Colon (tissue), 2 donors: ENCODE measurements at regions not wholly inside any gene's neighbourhood (a gene's known extent, or its start where the extent isn't known, plus 50 kb on each side); places are given as distances from the start of the nearest gene placed in this dataset.

ENCODE experiments used
- FAIRE-seq: peaks from 2 replicates; lab custom pipeline; 2012; peaks lifted over from hg19 to GRCh38; lab: Jason Lieb, UNC
- donor health status: control.
- donor health status: control.

GRCh38 chr15:69847625-69848024 is 250.1 kb downstream of the TLE3 start:
- FAIRE-seq: no peak

GRCh38 chr15:69848096-69848495 is 249.6 kb downstream of the TLE3 start:
- FAIRE-seq: no peak

- FAIRE-seq: no peak
Measured at GRCh38 chr15:69848551-69849231, 249.0 kb downstream of the TLE3 start.

GRCh38 chr15:69849232-69849610 is 248.5 kb downstream of the TLE3 start:
- FAIRE-seq: no peak

GRCh38 chr15:69852482-69852881 is 245.2 kb downstream of the TLE3 start:
- FAIRE-seq: no peak

GRCh38 chr15:69852916-69853315 is 244.8 kb downstream of the TLE3 start:
- FAIRE-seq: no peak

GRCh38 chr15:69853544-69853951 is 244.2 kb downstream of the TLE3 start:
- FAIRE-seq: no peak

GRCh38 chr15:69854001-69854400 is 243.7 kb downstream of the TLE3 start:
- FAIRE-seq: no peak

GRCh38 chr15:69854521-69855181 is 243.1 kb downstream of the TLE3 start:
- FAIRE-seq: no peak

GRCh38 chr15:69855258-69856000 is 242.3 kb downstream of the TLE3 start:
- no peak for FAIRE-seq

- FAIRE-seq: no peak
Measured at GRCh38 chr15:69857250-69857649, 240.5 kb downstream of the TLE3 start.

GRCh38 chr15:69857686-69858391 is 239.9 kb downstream of the TLE3 start:
- FAIRE-seq: no peak

GRCh38 chr15:69858456-69858855 is 239.3 kb downstream of the TLE3 start:
- no peak for FAIRE-seq

GRCh38 chr15:69859866-69860265 is 237.9 kb downstream of the TLE3 start:
- no peak for FAIRE-seq

GRCh38 chr15:69860321-69860720 is 237.4 kb downstream of the TLE3 start:
- no peak for FAIRE-seq

GRCh38 chr15:69860921-69861320 is 236.8 kb downstream of the TLE3 start:
- no peak for FAIRE-seq

GRCh38 chr15:69861331-69862171 is 236.2 kb downstream of the TLE3 start:
- FAIRE-seq: no peak

- FAIRE-seq: no peak
Measured at GRCh38 chr15:69862540-69862939, 235.2 kb downstream of the TLE3 start.

GRCh38 chr15:69863446-69863845 is 234.3 kb downstream of the TLE3 start:
- no peak for FAIRE-seq

- no peak for FAIRE-seq
Measured at GRCh38 chr15:69865369-69865768, 232.3 kb downstream of the TLE3 start.

- FAIRE-seq: no peak
Measured at GRCh38 chr15:69868756-69869155, 229.0 kb downstream of the TLE3 start.

GRCh38 chr15:69869291-69869690 is 228.4 kb downstream of the TLE3 start:
- FAIRE-seq: no peak
